CD4-positive, alpha-beta T cell treated with Interleukin-6 for 4 hours (primary cell): ENCODE measurements at regions not wholly inside any gene's neighbourhood (a gene's known extent, or its start where the extent isn't known, plus 50 kb on each side); places are given as distances from the start of the nearest gene placed in this dataset.

Experiments
- DNase-seq: peaks from one replicate; pipeline ENCODE4 v3.0.0-alpha.2; 2020; ENCODE audit warnings: mixed read lengths

GRCh38 chr2:23183733-23184132 lies 201.2 kb upstream of the KLHL29 start:
- DNase-seq: no peak

DNA sequence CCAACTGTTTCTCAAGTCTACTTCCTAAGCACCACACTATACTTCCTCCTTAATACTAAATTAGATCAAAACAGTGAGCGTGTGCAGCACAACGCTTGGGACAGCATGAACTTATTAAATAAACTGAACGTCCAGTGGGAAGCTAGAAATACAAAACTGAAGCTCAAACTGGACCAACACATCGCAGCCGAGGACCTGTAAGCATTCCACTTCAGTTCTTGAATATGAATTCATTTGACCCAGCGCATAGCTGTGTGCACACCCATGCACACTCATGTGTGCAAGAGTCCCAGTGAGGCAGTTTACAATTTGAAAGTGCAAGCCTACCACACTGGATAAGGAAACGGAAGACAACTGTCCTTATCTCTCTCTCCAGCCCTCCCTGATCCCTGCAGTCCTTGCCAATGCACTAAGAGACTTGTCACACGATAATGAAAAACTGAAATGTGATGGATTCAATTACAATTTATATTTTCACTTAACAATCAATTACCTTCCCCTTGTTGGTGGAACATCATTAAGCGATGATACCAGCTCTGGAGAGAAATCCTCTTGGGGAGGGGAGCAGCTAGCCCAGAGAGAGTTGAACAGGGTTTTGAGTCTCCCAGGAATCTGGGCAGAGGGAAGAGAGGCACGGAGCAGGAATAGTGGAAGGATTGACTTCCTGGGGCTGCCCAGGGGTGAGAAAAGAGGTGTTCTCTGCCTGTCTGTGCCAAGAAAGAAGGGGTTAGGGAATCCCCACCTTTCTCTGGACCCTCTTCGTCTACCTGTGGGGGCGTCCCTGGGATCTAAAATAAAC lies 186.5 kb upstream of the KLHL29 start:
- DNase-seq: no peak

DNA sequence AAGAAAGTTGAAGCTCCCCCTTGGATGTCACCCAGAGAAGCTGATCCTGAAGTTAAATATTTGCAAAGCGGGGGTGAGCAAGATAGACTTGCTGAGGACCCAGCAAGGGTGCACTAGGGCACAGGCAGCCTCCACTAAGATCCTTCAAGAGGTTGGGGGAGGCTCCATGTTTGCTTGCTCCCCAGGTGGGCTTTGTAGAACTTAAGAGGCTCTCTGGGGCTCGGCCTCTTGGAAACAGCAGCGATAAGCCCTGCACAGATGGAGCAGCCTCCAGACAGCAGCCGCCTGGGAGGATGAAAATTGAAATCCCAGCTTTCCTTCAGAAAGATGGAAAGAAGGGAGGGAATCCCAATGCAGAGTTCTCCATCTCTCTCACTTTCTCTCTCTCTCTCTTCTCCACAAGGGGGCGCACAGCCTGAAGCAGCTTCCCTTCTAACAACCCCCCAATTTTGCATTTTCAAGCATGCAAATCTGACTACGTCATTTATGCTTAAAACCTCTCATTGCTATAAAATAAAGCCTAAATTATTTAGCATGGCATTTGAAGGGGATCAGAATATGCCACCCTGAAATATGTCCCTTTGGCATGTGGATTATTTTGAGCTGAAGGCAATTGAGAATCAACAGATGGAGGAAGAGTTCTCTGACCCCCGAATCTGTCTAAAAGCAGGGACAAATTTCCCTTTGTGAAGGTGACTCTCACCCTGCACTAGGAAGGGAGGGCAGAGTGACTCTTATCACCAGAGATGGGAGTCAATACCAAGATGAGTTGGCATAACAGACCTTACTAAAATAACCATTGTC lies 185.7 kb upstream of the KLHL29 start:
- no peak for DNase-seq

- DNase-seq: no peak
Measured at GRCh38 chr2:23200068-23200786, 184.8 kb upstream of the KLHL29 start.

DNA sequence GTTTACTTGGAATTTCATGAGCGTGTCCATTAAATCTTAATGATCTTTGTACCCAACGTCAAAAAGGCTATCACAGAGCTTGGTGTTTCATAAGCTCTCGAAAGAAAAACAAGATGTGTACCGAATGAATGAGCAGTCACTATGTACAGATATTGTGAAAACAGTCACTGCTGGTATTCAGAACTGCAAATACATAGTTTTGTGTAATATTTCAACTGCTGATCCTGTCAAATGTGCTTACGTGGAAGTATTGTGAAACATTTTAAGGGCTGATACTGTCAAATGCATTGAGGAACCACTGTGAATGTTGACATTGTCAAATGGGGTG lies 184.2 kb upstream of the KLHL29 start:
- DNase-seq: no peak

GRCh38 chr2:23203383-23203782 lies 181.6 kb upstream of the KLHL29 start:
- no peak for DNase-seq

GRCh38 chr2:23204685-23205242 lies 180.2 kb upstream of the KLHL29 start:
- DNase-seq: no peak

GRCh38 chr2:23206650-23207049 lies 178.3 kb upstream of the KLHL29 start:
- DNase-seq: no peak

DNA sequence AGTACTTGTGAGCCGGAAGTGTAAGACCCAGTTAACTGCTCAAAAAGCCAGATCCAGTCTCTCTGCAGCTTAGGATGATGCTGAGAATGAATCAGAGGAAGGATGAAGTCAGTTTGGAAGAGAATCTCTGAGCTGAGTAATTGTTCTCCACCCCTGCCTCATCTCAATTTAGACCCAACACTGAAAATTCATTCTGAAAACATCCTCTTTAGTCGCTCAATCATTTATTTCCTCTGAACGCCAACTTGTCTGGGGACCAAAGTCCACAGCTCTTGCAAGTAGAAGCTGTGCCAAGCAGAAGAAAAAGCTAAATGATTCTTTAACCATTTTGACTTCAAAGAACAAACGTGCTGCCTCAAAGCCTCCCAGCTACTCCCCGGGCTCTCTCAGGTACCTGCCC lies 177.1 kb upstream of the KLHL29 start:
- no peak for DNase-seq

DNA sequence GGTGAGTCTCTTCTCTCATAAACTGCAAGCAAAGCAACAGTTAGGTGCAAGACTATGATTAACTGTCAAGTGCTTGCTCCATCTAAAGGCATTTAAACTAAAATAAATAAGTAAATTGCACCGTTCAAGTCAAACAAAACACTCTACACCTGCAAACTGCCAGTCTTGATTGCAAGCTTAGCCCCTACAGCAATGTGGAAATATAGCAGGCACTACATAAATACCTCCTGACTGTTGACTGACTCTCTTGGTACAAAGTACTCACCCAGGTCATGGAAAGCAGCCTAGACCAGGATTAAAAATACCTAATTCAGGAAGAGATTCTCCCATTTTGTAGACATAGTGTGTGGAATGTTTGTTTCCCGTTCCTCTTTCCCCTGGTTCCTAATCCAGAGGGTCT lies 176.6 kb upstream of the KLHL29 start:
- DNase-seq: no peak

GRCh38 chr2:23209059-23209458 lies 175.9 kb upstream of the KLHL29 start:
- DNase-seq: no peak

- DNase-seq: no peak
Measured at GRCh38 chr2:23211987-23212583, 172.9 kb upstream of the KLHL29 start.

GRCh38 chr2:23213196-23213595 lies 171.8 kb upstream of the KLHL29 start:
- no peak for DNase-seq

DNA sequence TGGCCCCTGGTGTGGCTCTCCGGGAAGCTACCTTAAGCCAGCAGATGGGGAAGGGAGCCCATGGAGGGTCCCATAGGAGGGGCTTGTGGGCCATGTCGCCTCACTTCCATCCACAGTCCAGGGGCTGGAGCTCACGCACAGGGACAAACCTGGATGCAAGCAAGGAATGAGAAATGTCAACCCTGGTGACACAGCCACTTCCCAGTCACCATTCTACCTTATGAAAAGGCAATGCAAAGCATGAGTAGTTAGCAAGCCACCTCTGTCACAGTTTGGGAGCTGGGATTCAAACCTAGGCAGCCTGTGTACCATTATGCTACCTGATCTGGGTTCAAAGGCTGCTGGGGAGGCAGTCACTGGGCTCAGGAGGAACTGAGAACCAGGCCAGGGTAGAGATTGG lies 170.0 kb upstream of the KLHL29 start:
- no peak for DNase-seq

GRCh38 chr2:23219666-23220065 lies 165.3 kb upstream of the KLHL29 start:
- DNase-seq: no peak

- DNase-seq: no peak
Measured at GRCh38 chr2:23220513-23221094, 164.4 kb upstream of the KLHL29 start.

DNA sequence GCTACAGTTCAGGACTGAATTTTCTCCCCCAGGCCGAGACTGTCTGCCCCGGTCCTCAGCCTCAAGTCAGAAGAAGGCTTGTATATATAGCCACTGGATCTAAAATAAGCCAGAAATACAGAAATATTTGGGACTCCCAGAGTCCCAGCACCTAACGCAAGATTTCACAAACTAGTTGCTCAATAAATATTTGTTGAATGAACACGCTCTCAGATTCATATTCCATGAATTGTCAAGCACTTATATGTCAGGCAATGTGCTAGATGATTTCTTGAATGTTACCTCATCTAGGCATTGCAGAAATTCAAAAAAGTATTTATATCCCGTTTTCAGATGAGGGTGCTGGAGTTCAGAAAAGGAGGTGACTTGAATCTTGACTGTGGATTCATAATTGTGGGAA lies 163.7 kb upstream of the KLHL29 start:
- DNase-seq: no peak

DNA sequence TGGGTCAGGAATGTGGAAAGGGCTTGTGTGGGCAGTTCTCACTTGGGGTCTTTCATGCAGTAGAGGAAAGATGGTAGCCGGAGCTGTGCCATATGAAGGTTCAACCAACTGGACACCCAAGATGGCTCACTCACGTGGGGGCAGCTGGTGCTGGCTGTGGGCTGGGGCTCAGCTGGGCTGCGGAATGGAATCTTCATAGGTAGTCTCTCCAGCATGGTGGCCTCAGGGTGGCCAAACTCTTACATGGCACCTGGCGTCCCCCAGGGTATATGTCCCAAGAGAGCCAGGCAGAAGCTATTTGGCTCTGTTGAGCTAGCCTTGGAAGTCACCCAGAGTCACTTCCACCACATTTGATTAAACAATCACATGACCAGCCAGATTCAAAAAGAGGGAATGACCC lies 163.1 kb upstream of the KLHL29 start:
- DNase-seq: no peak

DNA sequence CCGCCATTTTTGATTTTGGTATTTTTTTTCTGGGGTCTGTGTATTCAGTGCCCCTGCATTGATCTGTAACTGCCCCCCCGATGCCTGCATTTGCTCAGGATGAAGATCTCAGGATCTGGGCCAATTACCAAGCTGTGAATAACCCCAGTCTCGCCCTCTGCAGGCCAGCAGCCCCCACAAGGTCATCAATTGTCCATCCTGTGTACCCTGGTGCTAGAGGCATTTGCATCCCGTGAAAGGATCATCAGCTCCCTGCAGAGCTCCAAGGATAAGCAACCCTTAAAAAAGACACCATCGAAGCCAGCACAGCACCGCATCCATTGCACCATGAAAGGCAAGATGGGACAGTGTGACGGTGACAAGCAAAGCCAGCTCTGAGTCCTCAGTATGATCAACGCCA lies 154.1 kb upstream of the KLHL29 start:
- no peak for DNase-seq

DNA sequence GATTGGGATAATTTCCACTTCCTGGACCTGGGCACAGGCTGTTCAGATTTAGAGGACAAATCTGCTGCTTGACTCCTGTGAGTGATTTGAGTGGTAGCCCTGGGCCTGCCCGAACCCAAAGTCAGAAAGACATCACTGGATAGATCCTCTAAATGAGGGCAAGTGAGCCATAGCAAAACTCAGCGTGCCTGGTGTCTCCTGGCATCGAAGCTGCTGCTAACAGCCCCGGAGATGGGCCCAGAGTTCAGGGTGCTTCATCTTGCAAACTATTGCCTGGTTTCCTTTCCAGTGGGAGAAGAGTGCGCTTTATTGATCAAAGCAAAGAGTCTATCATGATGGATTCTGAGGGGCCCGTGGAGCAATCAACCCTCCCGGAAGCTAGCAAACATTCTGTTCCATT lies 153.1 kb upstream of the KLHL29 start:
- no peak for DNase-seq

DNA sequence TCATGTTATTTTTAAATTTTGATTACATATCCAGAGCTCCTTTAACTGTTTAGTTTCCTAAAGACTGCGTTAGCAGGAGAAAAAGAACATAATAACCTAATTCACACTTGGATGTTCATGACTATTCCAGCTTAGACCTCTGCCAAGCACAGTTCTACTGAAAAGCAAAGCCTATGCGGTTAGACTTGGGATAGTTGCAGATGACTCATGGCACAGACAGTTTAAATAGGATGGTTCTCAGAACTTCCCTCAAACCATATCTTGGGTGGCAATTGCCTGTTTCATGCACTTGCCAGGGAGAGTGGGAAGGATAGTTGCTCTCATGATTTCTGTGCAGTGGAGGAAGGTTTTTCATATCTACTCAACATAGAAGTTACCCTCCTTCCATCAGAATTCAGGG lies 149.7 kb upstream of the KLHL29 start:
- DNase-seq: no peak

- DNase-seq: no peak
Measured at GRCh38 chr2:23235736-23236135, 149.2 kb upstream of the KLHL29 start.

- DNase-seq: no peak
Measured at GRCh38 chr2:23237147-23237546, 147.8 kb upstream of the KLHL29 start.
